ENCODE measurements at regions not wholly inside any gene's neighbourhood (a gene's known extent, or its start where the extent isn't known, plus 50 kb on each side); places are given as distances from the start of the nearest gene placed in this dataset.

- ChIA-PET CTCF (no interaction called here), POLR2A (no interaction called here)
- no peaks in the 10 kb centered on the region for H3K4me1 ChIP-seq (ENCODE audit: control insufficient read depth, extremely low read depth, insufficient read depth, low read length)
- no peaks in the 10 kb centered on the region for H3K79me2 ChIP-seq (ENCODE audit: control insufficient read depth, insufficient read depth, low read length)
- H2AFZ ChIP-seq (ENCODE audit: low read depth, low read length): no peak overlapping the region
- no peaks in the 10 kb centered on the region for H4K20me1 ChIP-seq (replicated peaks; ENCODE audit: control insufficient read depth, extremely low read depth, insufficient read depth, low read length)
- no peak overlapping the region for H3K4me3 ChIP-seq (replicated peaks in 1 of 3; ENCODE audit: insufficient read depth in 1 of 3, low read depth in 1 of 3, low read length in 3 of 3)
- intact Hi-C loops (cut with micrococcal nuclease) (no loop called here), dilution Hi-C loops (cut with MboI; ENCODE audit: extremely low pct_ligation_motif_present, low sequenced_read_pairs) (no loop called here)
- H3K27ac ChIP-seq (ENCODE audit: insufficient read depth, low read depth, low read length): no peak overlapping the region
- no peaks in the 10 kb centered on the region for H3K36me3 ChIP-seq (ENCODE audit: control insufficient read depth in 2 of 2, extremely low read depth in 1 of 2, insufficient read depth in 2 of 2, low read length in 2 of 2)
- no peak overlapping the region for H3K9ac ChIP-seq (replicated peaks; ENCODE audit: extremely low read depth, insufficient read depth, low read length)
- FAIRE-seq: no peak
- DNase-seq (ENCODE audit: low read depth, low spot score): no peak
- peak overlapping the region; percentile 24 for H3K4me2 ChIP-seq (ENCODE audit: insufficient read depth, low read length)
- TF ChIP-seq GATA2 (IDR thresholded peaks at IDR 0.05; ENCODE audit: insufficient read depth, insufficient read length, low read depth, low read length) (no peak), POLR2AphosphoS5 (IDR thresholded peaks at IDR 0.05; ENCODE audit: insufficient read depth, low read depth, low read length) (no peak), MAX (IDR thresholded peaks at IDR 0.05; ENCODE audit: insufficient read depth, insufficient read length) (no peak), POLR2A (IDR thresholded peaks at IDR 0.05; ENCODE audit: low read depth, low read length) (no peak), FOS (IDR thresholded peaks at IDR 0.05; ENCODE audit: borderline replicate concordance, insufficient read depth, low read length) (no peak), MYC (IDR thresholded peaks at IDR 0.05; ENCODE audit: low read depth, low read length) (no peak), EZH2 (IDR thresholded peaks at IDR 0.05; ENCODE audit: borderline replicate concordance, low read depth, low read length, severe bottlenecking) (no peak), JUN (IDR thresholded peaks at IDR 0.05; ENCODE audit: borderline replicate concordance, insufficient read depth, insufficient read length, low read depth) (no peak), CTCF (IDR thresholded peaks at IDR 0.05; ENCODE audit: extremely low read depth in 1 of 2, insufficient read depth in 1 of 2, low read depth in 1 of 2, low read length in 2 of 2) (no peak)
- H3K9me3 ChIP-seq (replicated peaks; ENCODE audit: control insufficient read depth, insufficient read depth, low read length): no peaks in the 10 kb centered on the region
- no peaks in the 10 kb centered on the region for H3K27me3 ChIP-seq (ENCODE audit: control insufficient read depth in 2 of 2, insufficient read depth in 2 of 2, low read length in 2 of 2)
- no peaks in the 10 kb centered on the region for H3K9me1 ChIP-seq (replicated peaks; ENCODE audit: control insufficient read depth, extremely low read depth, insufficient read depth, low read length)
- BruUV-seq (replicated peaks): no TSS peak
Observed at GRCh38 chr12:115451151-115451779, 767.3 kb upstream of the TBX3 start.

Data from endothelial cell of umbilical vein (primary cell).